Superior temporal gyrus (tissue), 1 donor: ENCODE measurements at regions not wholly inside any gene's neighbourhood (a gene's known extent, or its start where the extent isn't known, plus 50 kb on each side); places are given as distances from the start of the nearest gene placed in this dataset.
"Not testable (repeated sequence)": the region's sequence is repeated elsewhere in the genome, so short reads cannot be mapped to it uniquely, and the experiment has no call there.

Source experiments
- DNase-seq: peaks from one replicate; pipeline ENCODE4 v3.0.0-alpha.2; 2016; ENCODE audit errors: extremely low spot score

- not testable (repeated sequence) for DNase-seq
Measured at GRCh38 chr1:101123904-101124303, 98.3 kb upstream of the DPH5 start.

- DNase-seq, result no peak
Measured at GRCh38 chr1:101122452-101123166, 97.0 kb upstream of the DPH5 start.

GRCh38 chr1:101121975-101122374 lies 96.4 kb upstream of the DPH5 start:
- DNase-seq, result no peak

GRCh38 chr1:101121504-101121903 lies 95.9 kb upstream of the DPH5 start:
- no peak for DNase-seq

- DNase-seq, result no peak
Measured at GRCh38 chr1:101120868-101121267, 95.3 kb upstream of the DPH5 start.

- DNase-seq, result no peak
Measured at GRCh38 chr1:101119289-101119688, 93.7 kb upstream of the DPH5 start.

- no peak for DNase-seq
Measured at GRCh38 chr1:101116006-101116405, 90.4 kb upstream of the DPH5 start.

GRCh38 chr1:101115112-101115511 lies 89.5 kb upstream of the DPH5 start:
- DNase-seq, result no peak

GRCh38 chr1:101114128-101114527 lies 88.5 kb upstream of the DPH5 start:
- DNase-seq, result not testable (repeated sequence)

- no peak for DNase-seq
Measured at GRCh38 chr1:101112051-101112780, 86.6 kb upstream of the DPH5 start.

GRCh38 chr1:101111461-101111860 lies 85.9 kb upstream of the DPH5 start:
- DNase-seq, result no peak

- no peak for DNase-seq
Measured at GRCh38 chr1:101109791-101110190, 84.2 kb upstream of the DPH5 start.

- no peak for DNase-seq
Measured at GRCh38 chr1:101108111-101108500, 82.5 kb upstream of the DPH5 start.

- DNase-seq, result no peak
Measured at GRCh38 chr1:101107496-101108110, 82.0 kb upstream of the DPH5 start.

GRCh38 chr1:101105877-101106276 lies 80.3 kb upstream of the DPH5 start:
- DNase-seq, result peak; percentile 37

GRCh38 chr1:101102426-101103156 lies 77.0 kb upstream of the DPH5 start:
- DNase-seq, result no peak

- no peak for DNase-seq
Measured at GRCh38 chr1:101101360-101101759, 75.8 kb upstream of the DPH5 start.

- no peak for DNase-seq
Measured at GRCh38 chr1:101100674-101101073, 75.1 kb upstream of the DPH5 start.

GRCh38 chr1:101098907-101099306 lies 73.3 kb upstream of the DPH5 start:
- DNase-seq, result no peak

GRCh38 chr1:101098327-101098726 lies 72.7 kb upstream of the DPH5 start:
- no peak for DNase-seq

- DNase-seq, result peak; percentile 28
Measured at GRCh38 chr1:101089613-101090338, 64.2 kb upstream of the DPH5 start.

- no peak for DNase-seq
Measured at GRCh38 chr1:101088431-101088830, 62.8 kb upstream of the DPH5 start.
